ENCODE measurements at regions not wholly inside any gene's neighbourhood (a gene's known extent, or its start where the extent isn't known, plus 50 kb on each side); places are given as distances from the start of the nearest gene placed in this dataset.

DNA sequence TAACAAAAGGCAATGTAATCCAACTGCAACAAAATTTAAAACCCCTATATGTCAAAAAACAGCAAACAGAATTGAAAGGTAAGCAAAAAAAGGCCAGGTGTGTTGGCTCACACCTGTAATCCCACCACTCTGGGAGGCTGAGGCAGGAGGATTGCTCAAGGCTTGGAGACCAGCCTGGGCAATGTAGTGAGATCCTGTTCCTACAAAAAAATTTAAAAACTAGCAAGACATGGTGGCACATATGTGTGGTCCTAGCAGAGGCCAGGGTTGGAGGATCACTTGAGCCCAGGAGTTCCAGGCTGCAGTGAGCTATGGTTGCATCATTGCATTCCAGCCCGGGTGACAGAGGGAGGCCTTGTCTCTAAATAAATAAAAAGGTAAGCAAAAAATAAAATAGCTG is 212.1 kb upstream of the KLF14 start:
- Histone ChIP-seq H4K91ac (ENCODE audit: low read length) (no peak overlapping the region), H3K9ac (ENCODE audit: low read length) (peak overlapping the region; percentile 91), H2BK120ac (ENCODE audit: low read depth, low read length) (no peak overlapping the region), H3K14ac (ENCODE audit: low read length in 2 of 2) (no peak overlapping the region), H3K4ac (ENCODE audit: low read depth in 1 of 2, low read length in 2 of 2) (no peak overlapping the region), H3K9me3 (ENCODE audit: control insufficient read depth, low read length) (no peaks in the 10 kb centered on the region), H2BK5ac (ENCODE audit: low read depth, low read length, poor library complexity, severe bottlenecking) (no peak overlapping the region), H2BK12ac (ENCODE audit: low read length in 2 of 2) (no peak overlapping the region), H2AK5ac (ENCODE audit: low read length, severe bottlenecking) (no peak overlapping the region), H3K4me3 (ENCODE audit: insufficient read depth in 1 of 2, low read depth in 1 of 2, low read length in 2 of 2) (no peak overlapping the region), H3K4me1 (ENCODE audit: control insufficient read depth, insufficient read depth, low read depth, low read length) (peaks cover 6% of the 10 kb centered on the region), H3K36me3 (ENCODE audit: control insufficient read depth in 1 of 2, insufficient read depth in 2 of 2, low read depth in 1 of 2, low read length in 2 of 2) (peaks cover 7 to 76% of the 10 kb centered on the region in 2 experiments), H3K4me2 (ENCODE audit: low read length, poor library complexity, severe bottlenecking) (no peak overlapping the region), H3K27ac (ENCODE audit: low read length, poor library complexity, severe bottlenecking) (no peak overlapping the region), H4K8ac (ENCODE audit: low read length) (no peak overlapping the region), H2BK15ac (ENCODE audit: low read depth, poor library complexity, severe bottlenecking) (no peak overlapping the region), H3K18ac (ENCODE audit: low read depth in 1 of 2, low read length in 2 of 2) (no peak overlapping the region), H2AFZ (ENCODE audit: low read depth, low read length) (no peak overlapping the region), H3K23ac (ENCODE audit: low read length in 2 of 2) (no peak overlapping the region), H3K27me3 (ENCODE audit: control insufficient read depth in 1 of 2, insufficient read depth in 1 of 2, low read length in 2 of 2) (no peaks in the 10 kb centered on the region), H3K79me1 (replicated peaks; ENCODE audit: low read length, poor library complexity, severe bottlenecking) (peaks cover 8% of the 10 kb centered on the region)
- DNase-seq, result no peak
- no CpG with 5 or more reads among the region's 1 CpG for WGBS

GRCh38 chr7:130947792-130948580 is 214.0 kb upstream of the KLF14 start:
- H3K9me3 ChIP-seq (ENCODE audit: control insufficient read depth, low read length), result no peaks in the 10 kb centered on the region
- H3K23ac ChIP-seq (ENCODE audit: low read length in 2 of 2), result no peak overlapping the region
- no peak overlapping the region for H3K18ac ChIP-seq (ENCODE audit: low read depth in 1 of 2, low read length in 2 of 2)
- 99% methylated on average over 4 of the region's 6 CpGs for WGBS
- H2BK12ac ChIP-seq (ENCODE audit: low read length in 2 of 2), result no peak overlapping the region
- H3K14ac ChIP-seq (ENCODE audit: low read length in 2 of 2), result no peak overlapping the region
- H3K4me3 ChIP-seq (ENCODE audit: insufficient read depth in 1 of 2, low read depth in 1 of 2, low read length in 2 of 2), result no peak overlapping the region
- no peak overlapping the region for H4K8ac ChIP-seq (ENCODE audit: low read length)
- H3K9ac ChIP-seq (ENCODE audit: low read length), result no peak overlapping the region
- H3K79me1 ChIP-seq (replicated peaks; ENCODE audit: low read length, poor library complexity, severe bottlenecking), result peaks cover 15% of the 10 kb centered on the region
- H3K4me1 ChIP-seq (ENCODE audit: control insufficient read depth, insufficient read depth, low read depth, low read length), result peaks cover 9% of the 10 kb centered on the region
- H3K27me3 ChIP-seq (ENCODE audit: control insufficient read depth in 1 of 2, insufficient read depth in 1 of 2, low read length in 2 of 2), result no peaks in the 10 kb centered on the region
- no peak for DNase-seq
- no peak overlapping the region for H2BK120ac ChIP-seq (ENCODE audit: low read depth, low read length)
- H2BK15ac ChIP-seq (ENCODE audit: low read depth, poor library complexity, severe bottlenecking), result no peak overlapping the region
- no peak overlapping the region for H3K27ac ChIP-seq (ENCODE audit: low read length, poor library complexity, severe bottlenecking)
- no peak overlapping the region for H2AK5ac ChIP-seq (ENCODE audit: low read length, severe bottlenecking)
- H2BK5ac ChIP-seq (ENCODE audit: low read depth, low read length, poor library complexity, severe bottlenecking), result no peak overlapping the region
- no peak overlapping the region for H3K4ac ChIP-seq (ENCODE audit: low read depth in 1 of 2, low read length in 2 of 2)
- H3K4me2 ChIP-seq (ENCODE audit: low read length, poor library complexity, severe bottlenecking), result no peak overlapping the region
- H3K36me3 ChIP-seq (ENCODE audit: control insufficient read depth in 1 of 2, insufficient read depth in 2 of 2, low read depth in 1 of 2, low read length in 2 of 2), result peaks cover 16 to 81% of the 10 kb centered on the region in 2 experiments
- H2AFZ ChIP-seq (ENCODE audit: low read depth, low read length), result no peak overlapping the region
- no peak overlapping the region for H4K91ac ChIP-seq (ENCODE audit: low read length)

GRCh38 chr7:130948822-130949221 is 214.8 kb upstream of the KLF14 start:
- H4K91ac ChIP-seq (ENCODE audit: low read length), result no peak overlapping the region
- DNase-seq, result no peak
- H3K4me2 ChIP-seq (ENCODE audit: low read length, poor library complexity, severe bottlenecking), result no peak overlapping the region
- peaks cover 9% of the 10 kb centered on the region for H3K4me1 ChIP-seq (ENCODE audit: control insufficient read depth, insufficient read depth, low read depth, low read length)
- no peak overlapping the region for H2BK15ac ChIP-seq (ENCODE audit: low read depth, poor library complexity, severe bottlenecking)
- H3K27ac ChIP-seq (ENCODE audit: low read length, poor library complexity, severe bottlenecking), result no peak overlapping the region
- H3K4ac ChIP-seq (ENCODE audit: low read depth in 1 of 2, low read length in 2 of 2), result no peak overlapping the region
- H2AFZ ChIP-seq (ENCODE audit: low read depth, low read length), result no peak overlapping the region
- no peaks in the 10 kb centered on the region for H3K9me3 ChIP-seq (ENCODE audit: control insufficient read depth, low read length)
- H3K4me3 ChIP-seq (ENCODE audit: insufficient read depth in 1 of 2, low read depth in 1 of 2, low read length in 2 of 2), result no peak overlapping the region
- no peak overlapping the region for H2AK5ac ChIP-seq (ENCODE audit: low read length, severe bottlenecking)
- no peaks in the 10 kb centered on the region for H3K27me3 ChIP-seq (ENCODE audit: control insufficient read depth in 1 of 2, insufficient read depth in 1 of 2, low read length in 2 of 2)
- H3K23ac ChIP-seq (ENCODE audit: low read length in 2 of 2), result no peak overlapping the region
- peaks cover 16% of the 10 kb centered on the region for H3K79me1 ChIP-seq (replicated peaks; ENCODE audit: low read length, poor library complexity, severe bottlenecking)
- peaks cover 16 to 80% of the 10 kb centered on the region in 2 experiments for H3K36me3 ChIP-seq (ENCODE audit: control insufficient read depth in 1 of 2, insufficient read depth in 2 of 2, low read depth in 1 of 2, low read length in 2 of 2)
- H3K9ac ChIP-seq (ENCODE audit: low read length), result no peak overlapping the region
- no peak overlapping the region for H3K18ac ChIP-seq (ENCODE audit: low read depth in 1 of 2, low read length in 2 of 2)
- H3K14ac ChIP-seq (ENCODE audit: low read length in 2 of 2), result no peak overlapping the region
- WGBS, result 100% methylated on average over 1 of the region's 1 CpG
- H4K8ac ChIP-seq (ENCODE audit: low read length), result no peak overlapping the region
- H2BK120ac ChIP-seq (ENCODE audit: low read depth, low read length), result no peak overlapping the region
- H2BK12ac ChIP-seq (ENCODE audit: low read length in 2 of 2), result no peak overlapping the region
- H2BK5ac ChIP-seq (ENCODE audit: low read depth, low read length, poor library complexity, severe bottlenecking), result no peak overlapping the region

GRCh38 chr7:130949550-130949949 is 215.5 kb upstream of the KLF14 start:
- no peak overlapping the region for H2BK15ac ChIP-seq (ENCODE audit: low read depth, poor library complexity, severe bottlenecking)
- no peak overlapping the region for H2AK5ac ChIP-seq (ENCODE audit: low read length, severe bottlenecking)
- H4K91ac ChIP-seq (ENCODE audit: low read length), result no peak overlapping the region
- no peak overlapping the region for H3K9ac ChIP-seq (ENCODE audit: low read length)
- no peak overlapping the region for H2AFZ ChIP-seq (ENCODE audit: low read depth, low read length)
- no peak overlapping the region for H2BK5ac ChIP-seq (ENCODE audit: low read depth, low read length, poor library complexity, severe bottlenecking)
- H3K4me2 ChIP-seq (ENCODE audit: low read length, poor library complexity, severe bottlenecking), result no peak overlapping the region
- H2BK12ac ChIP-seq (ENCODE audit: low read length in 2 of 2), result no peak overlapping the region
- no peaks in the 10 kb centered on the region for H3K27me3 ChIP-seq (ENCODE audit: control insufficient read depth in 1 of 2, insufficient read depth in 1 of 2, low read length in 2 of 2)
- peaks cover 9% of the 10 kb centered on the region for H3K4me1 ChIP-seq (ENCODE audit: control insufficient read depth, insufficient read depth, low read depth, low read length)
- peaks cover 16 to 80% of the 10 kb centered on the region in 2 experiments for H3K36me3 ChIP-seq (ENCODE audit: control insufficient read depth in 1 of 2, insufficient read depth in 2 of 2, low read depth in 1 of 2, low read length in 2 of 2)
- no peak overlapping the region for H3K18ac ChIP-seq (ENCODE audit: low read depth in 1 of 2, low read length in 2 of 2)
- H3K4ac ChIP-seq (ENCODE audit: low read depth in 1 of 2, low read length in 2 of 2), result no peak overlapping the region
- H3K14ac ChIP-seq (ENCODE audit: low read length in 2 of 2), result no peak overlapping the region
- H3K79me1 ChIP-seq (replicated peaks; ENCODE audit: low read length, poor library complexity, severe bottlenecking), result peaks cover 16% of the 10 kb centered on the region
- H4K8ac ChIP-seq (ENCODE audit: low read length), result no peak overlapping the region
- no peak overlapping the region for H3K4me3 ChIP-seq (ENCODE audit: insufficient read depth in 1 of 2, low read depth in 1 of 2, low read length in 2 of 2)
- no peak overlapping the region for H3K27ac ChIP-seq (ENCODE audit: low read length, poor library complexity, severe bottlenecking)
- WGBS, result no CpG with 5 or more reads among the region's 2 CpGs
- H2BK120ac ChIP-seq (ENCODE audit: low read depth, low read length), result no peak overlapping the region
- no peak overlapping the region for H3K23ac ChIP-seq (ENCODE audit: low read length in 2 of 2)
- no peaks in the 10 kb centered on the region for H3K9me3 ChIP-seq (ENCODE audit: control insufficient read depth, low read length)
- DNase-seq, result no peak

Measured in mesenchymal stem cell (in vitro differentiated cells and primary cell).